Breast epithelium (tissue), 4 donors: ENCODE measurements at regions not wholly inside any gene's neighbourhood (a gene's known extent, or its start where the extent isn't known, plus 50 kb on each side); places are given as distances from the start of the nearest gene placed in this dataset.

Experiments
- DNase-seq, 2 donors: peaks; one replicate each; pipeline ENCODE4 v3.0.0-alpha.2; 2019; ENCODE audit warnings: low spot score in 2 of 2
- H3K27ac ChIP-seq, 2 donors: fragments of 200-600 bp; sonication (generic) in 1 of 2; one replicate each; pipeline ENCODE4 v1.5.1; 2016 to 2019; ENCODE audit warnings: mild to moderate bottlenecking in 1 of 2
- H3K27me3 ChIP-seq, 2 donors: fragments of 200-600 bp; sonication (generic) in 1 of 2; one replicate each; pipeline versions ENCODE4 v1.5.1 to v1.6.0; 2017 to 2019; ENCODE audit warnings: control low read depth in 1 of 2, mild to moderate bottlenecking in 1 of 2
- H3K36me3 ChIP-seq: fragments of 200-600 bp; one replicate; pipeline ENCODE4 v1.5.1; 2019
- H3K4me1 ChIP-seq, 2 donors: fragments of 200-600 bp; sonication (generic); one replicate each; pipeline ENCODE4 v1.5.1; 2016 to 2019; ENCODE audit warnings: control low read depth in 1 of 2
- H3K4me3 ChIP-seq, 3 donors: fragments of 200-600 bp; sonication (generic); 1 replicate in 2 of 3; 2 replicates in 1 of 3; pipeline ENCODE4 v1.5.1; 2016 to 2019; ENCODE audit warnings: mild to moderate bottlenecking in 3 of 3, moderate library complexity in 2 of 3
- H3K9me3 ChIP-seq, 2 donors: fragments of 200-600 bp; sonication (generic) in 1 of 2; one replicate each; pipeline ENCODE4 v1.5.1; 2016 to 2019; ENCODE audit warnings: control low read depth in 1 of 2
- CTCF ChIP-seq, 3 donors: fragments of 450-650 bp; IDR thresholded peaks; one replicate each; pipeline ENCODE4 v1.5.1; 2016 to 2017; ENCODE audit warnings: antibody characterized with exemption in 3 of 3, mild to moderate bottlenecking in 3 of 3, moderate library complexity in 3 of 3
- POLR2A ChIP-seq: fragments of 450-650 bp; IDR thresholded peaks from one replicate; pipeline ENCODE4 v1.6.1; 2016; ENCODE audit warnings: antibody characterized with exemption, mild to moderate bottlenecking, moderate library complexity
- POLR2AphosphoS5 ChIP-seq, 3 donors: sonication (generic); formaldehyde crosslinking; IDR thresholded peaks; one replicate each; pipeline ENCODE4 v1.6.1; 2017; ENCODE audit warnings: antibody characterized with exemption in 3 of 3
- intact Hi-C: fragments of 100-400 bp; cut with DNase I; formaldehyde crosslinking; loops from one replicate; pipeline ENCODE4 v1.15.1; 2023; ENCODE audit warnings: low total_unique reads

DNA sequence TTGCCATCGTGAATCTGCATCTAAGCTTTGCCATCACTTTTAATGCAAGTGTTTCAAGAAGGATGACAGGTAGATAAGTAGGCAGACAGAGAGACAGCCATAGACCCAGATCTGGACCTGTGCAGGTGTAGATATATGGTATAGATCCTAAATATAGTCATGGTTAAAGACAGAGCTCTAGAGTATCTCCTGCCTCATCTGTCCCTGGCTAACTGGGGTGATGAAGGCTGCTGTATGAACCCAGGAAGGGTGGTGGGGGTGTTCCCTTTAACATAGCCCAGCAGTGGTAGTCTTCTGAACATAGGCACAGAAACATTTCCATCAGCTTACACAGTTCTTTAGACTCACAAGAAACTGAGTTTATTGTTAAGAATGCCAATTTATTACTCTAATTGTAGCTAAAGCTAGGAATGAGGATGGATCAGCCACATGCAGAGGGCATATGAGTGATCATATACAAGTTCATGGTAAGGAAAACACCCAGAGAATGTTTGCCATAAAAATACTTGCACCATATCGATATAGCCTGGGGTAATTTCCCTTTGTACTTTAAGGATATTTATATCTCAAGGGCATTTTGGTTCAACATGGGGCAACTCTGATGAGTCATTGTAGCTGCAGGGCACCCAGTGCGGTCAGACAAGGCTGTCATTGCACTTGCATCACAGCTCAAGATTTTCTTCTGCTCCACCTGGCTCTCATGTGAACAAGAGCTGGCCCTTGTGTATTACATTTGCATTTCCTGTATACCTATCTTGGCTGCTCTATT lies 587.2 kb downstream of the EPM2A start:
- intact Hi-C loops, result no loop called here
- Histone ChIP-seq H3K27me3 (no peaks in the 10 kb centered on the region), H3K36me3 (no peaks in the 10 kb centered on the region), H3K9me3 (no peaks in the 10 kb centered on the region), H3K27ac (no peak overlapping the region), H3K4me1 (no peaks in the 10 kb centered on the region), H3K4me3 (no peak overlapping the region)
- peak; percentile 50 to 61 for DNase-seq
- TF ChIP-seq POLR2AphosphoS5 (IDR thresholded peaks at IDR 0.05) (peak in 1 of 3 donors; percentile 25), POLR2A (no peak), CTCF (IDR thresholded peaks at IDR 0.05) (no peak)

GRCh38 chr6:145148776-145149175 lies 586.5 kb downstream of the EPM2A start:
- intact Hi-C loops, result no loop called here
- no peaks in the 10 kb centered on the region for H3K4me1 ChIP-seq
- no peaks in the 10 kb centered on the region for H3K9me3 ChIP-seq
- no peak overlapping the region for H3K27ac ChIP-seq
- H3K27me3 ChIP-seq, result no peaks in the 10 kb centered on the region
- no peak overlapping the region for H3K4me3 ChIP-seq
- no peak for DNase-seq
- TF ChIP-seq POLR2A, result no peak
- no peak for TF ChIP-seq CTCF (IDR thresholded peaks at IDR 0.05)
- no peak for TF ChIP-seq POLR2AphosphoS5 (IDR thresholded peaks at IDR 0.05)
- H3K36me3 ChIP-seq, result no peaks in the 10 kb centered on the region

DNA sequence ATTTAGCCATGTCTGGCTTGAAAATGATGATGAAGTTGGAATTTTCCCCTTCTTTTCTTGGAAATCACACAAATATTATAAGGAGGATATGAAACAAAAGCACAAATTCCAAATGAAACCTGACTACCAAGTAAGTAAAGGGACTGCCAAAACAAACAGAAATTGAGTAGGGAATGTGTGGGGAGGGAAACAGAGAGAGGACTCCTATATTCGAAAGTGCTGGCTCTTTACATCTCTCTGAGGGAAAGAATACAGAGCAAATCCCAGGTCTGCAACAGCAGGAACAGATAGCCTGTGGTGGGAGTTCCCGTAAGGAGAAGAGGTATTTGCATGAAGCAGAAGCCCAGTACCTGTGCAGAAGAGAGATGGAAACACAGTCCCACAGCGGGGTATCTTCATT lies 583.7 kb downstream of the EPM2A start:
- H3K27ac ChIP-seq, result no peak overlapping the region
- H3K4me3 ChIP-seq, result no peak overlapping the region
- DNase-seq, result no peak
- no peaks in the 10 kb centered on the region for H3K27me3 ChIP-seq
- TF ChIP-seq POLR2AphosphoS5 (IDR thresholded peaks at IDR 0.05), result no peak
- TF ChIP-seq POLR2A, result no peak
- TF ChIP-seq CTCF (IDR thresholded peaks at IDR 0.05), result no peak
- intact Hi-C loops, result no loop called here
- no peaks in the 10 kb centered on the region for H3K4me1 ChIP-seq
- no peaks in the 10 kb centered on the region for H3K36me3 ChIP-seq
- no peaks in the 10 kb centered on the region for H3K9me3 ChIP-seq

- TF ChIP-seq CTCF (IDR thresholded peaks at IDR 0.05) (no peak), POLR2AphosphoS5 (IDR thresholded peaks at IDR 0.05) (no peak), POLR2A (no peak)
- Histone ChIP-seq H3K27me3 (no peaks in the 10 kb centered on the region), H3K27ac (no peak overlapping the region), H3K4me3 (no peak overlapping the region), H3K36me3 (no peaks in the 10 kb centered on the region), H3K9me3 (peaks cover 0 to 2% of the 10 kb centered on the region in 2 donors), H3K4me1 (no peaks in the 10 kb centered on the region)
- DNase-seq, result no peak
- intact Hi-C loops, result no loop called here
Observed at GRCh38 chr6:145153495-145153894, 581.8 kb downstream of the EPM2A start.

GRCh38 chr6:145155411-145155810 lies 579.9 kb downstream of the EPM2A start:
- Histone ChIP-seq H3K4me1 (no peaks in the 10 kb centered on the region), H3K27ac (no peak overlapping the region), H3K9me3 (peaks cover 0 to 15% of the 10 kb centered on the region in 2 donors), H3K36me3 (no peaks in the 10 kb centered on the region), H3K27me3 (no peaks in the 10 kb centered on the region), H3K4me3 (no peak overlapping the region)
- intact Hi-C loops, result no loop called here
- TF ChIP-seq POLR2A, result no peak
- no peak for TF ChIP-seq CTCF (IDR thresholded peaks at IDR 0.05)
- no peak for TF ChIP-seq POLR2AphosphoS5 (IDR thresholded peaks at IDR 0.05)
- DNase-seq, result no peak
